ENCODE measurements at regions not wholly inside any gene's neighbourhood (a gene's known extent, or its start where the extent isn't known, plus 50 kb on each side); places are given as distances from the start of the nearest gene placed in this dataset.

DNA sequence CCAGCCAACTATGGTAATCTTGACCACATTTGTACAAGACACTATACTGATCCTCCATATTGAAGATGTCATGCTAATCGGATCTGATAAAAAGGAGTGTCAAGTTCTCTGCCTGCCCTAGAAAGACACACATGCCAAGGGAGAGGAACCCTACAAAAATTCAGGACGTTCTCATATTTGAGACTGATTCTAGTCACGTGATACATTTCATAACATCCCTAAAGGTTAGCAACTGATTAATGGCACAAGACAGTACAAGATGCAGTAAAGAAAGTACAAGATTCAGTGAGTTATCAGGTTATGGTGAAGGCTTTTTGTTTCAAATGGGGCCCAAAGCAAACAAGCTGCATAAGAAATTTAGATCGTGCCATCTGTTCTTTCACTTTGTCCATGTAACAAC is 190.7 kb upstream of the MOCS1 start:
- no peak overlapping the region for H3K4me3 ChIP-seq (replicated peaks in 1 of 3; ENCODE audit: insufficient read depth in 1 of 3, low read depth in 2 of 3, low read length in 3 of 3)
- ChIA-PET CTCF (ENCODE audit: low intra/inter-chr PET ratio, low total read pairs) (no interaction called here), POLR2A (no interaction called here)
- in situ Hi-C loops (cut with HindIII; ENCODE audit: extremely low pct_ligation_motif_present, low pct_unique_long_range_greater_than_20kb) (no loop called here), intact Hi-C loops (cut with micrococcal nuclease; ENCODE audit: unreplicated experiment) (no loop called here)
- DNase-seq (ENCODE audit: low spot score) (no peak), FAIRE-seq (no peak), ATAC-seq (no peak)
- H3K9ac ChIP-seq (ENCODE audit: insufficient read depth, low read depth, low read length): no peak overlapping the region
- 11% methylated on average over 4 of the region's 4 CpGs for WGBS (ENCODE audit: low lambda C conversion rate)
- TF ChIP-seq RAD51 (IDR thresholded peaks at IDR 0.05; ENCODE audit: borderline replicate concordance): peak; percentile 94
- TF ChIP-seq, protein P1, sequence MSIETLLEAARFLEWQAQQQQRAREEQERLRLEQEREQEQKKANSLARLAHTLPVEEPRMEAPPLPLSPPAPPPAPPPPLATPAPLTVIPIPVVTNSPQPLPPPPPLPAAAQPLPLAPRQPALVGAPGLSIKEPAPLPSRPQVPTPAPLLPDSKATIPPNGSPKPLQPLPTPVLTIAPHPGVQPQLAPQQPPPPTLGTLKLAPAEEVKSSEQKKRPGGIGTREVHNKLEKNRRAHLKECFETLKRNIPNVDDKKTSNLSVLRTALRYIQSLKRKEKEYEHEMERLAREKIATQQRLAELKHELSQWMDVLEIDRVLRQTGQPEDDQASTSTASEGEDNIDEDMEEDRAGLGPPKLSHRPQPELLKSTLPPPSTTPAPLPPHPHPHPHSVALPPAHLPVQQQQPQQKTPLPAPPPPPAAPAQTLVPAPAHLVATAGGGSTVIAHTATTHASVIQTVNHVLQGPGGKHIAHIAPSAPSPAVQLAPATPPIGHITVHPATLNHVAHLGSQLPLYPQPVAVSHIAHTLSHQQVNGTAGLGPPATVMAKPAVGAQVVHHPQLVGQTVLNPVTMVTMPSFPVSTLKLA (IDR thresholded peaks at IDR 0.05): no peak
- TF ChIP-seq, protein P2, sequence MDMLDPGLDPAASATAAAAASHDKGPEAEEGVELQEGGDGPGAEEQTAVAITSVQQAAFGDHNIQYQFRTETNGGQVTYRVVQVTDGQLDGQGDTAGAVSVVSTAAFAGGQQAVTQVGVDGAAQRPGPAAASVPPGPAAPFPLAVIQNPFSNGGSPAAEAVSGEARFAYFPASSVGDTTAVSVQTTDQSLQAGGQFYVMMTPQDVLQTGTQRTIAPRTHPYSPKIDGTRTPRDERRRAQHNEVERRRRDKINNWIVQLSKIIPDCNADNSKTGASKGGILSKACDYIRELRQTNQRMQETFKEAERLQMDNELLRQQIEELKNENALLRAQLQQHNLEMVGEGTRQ (IDR thresholded peaks at IDR 0.05; ENCODE audit: low read depth, low read length): peak; percentile 73
- TF ChIP-seq, protein P2 (CRISPR knock-in tag; IDR thresholded peaks at IDR 0.05; ENCODE audit: borderline replicate concordance): no peak
- no peak overlapping the region for H3K27ac ChIP-seq (ENCODE audit: extremely low read length, insufficient read depth, low read length)
- H3K36me3 ChIP-seq (replicated peaks in 1 of 2; ENCODE audit: control insufficient read depth in 1 of 2, insufficient read depth in 2 of 2, low read length in 2 of 2): no peaks in the 10 kb centered on the region
- H4K20me1 ChIP-seq (ENCODE audit: insufficient read depth, low read length): no peaks in the 10 kb centered on the region
- no peaks in the 10 kb centered on the region for H3K4me1 ChIP-seq (ENCODE audit: insufficient read depth, low read length)
- H3K4me2 ChIP-seq (ENCODE audit: low read depth, low read length): no peak overlapping the region
- peaks cover 90% of the 10 kb centered on the region for H3K9me3 ChIP-seq (ENCODE audit: low read length)
- H3K27me3 ChIP-seq (ENCODE audit: control insufficient read depth in 1 of 2, insufficient read depth in 2 of 2, low read length in 2 of 2): no peaks in the 10 kb centered on the region
- BruUV-seq (replicated peaks): no TSS peak
- H2AFZ ChIP-seq (ENCODE audit: low read length): no peak overlapping the region
- H3K79me2 ChIP-seq (ENCODE audit: insufficient read depth, low read length): no peaks in the 10 kb centered on the region

DNA sequence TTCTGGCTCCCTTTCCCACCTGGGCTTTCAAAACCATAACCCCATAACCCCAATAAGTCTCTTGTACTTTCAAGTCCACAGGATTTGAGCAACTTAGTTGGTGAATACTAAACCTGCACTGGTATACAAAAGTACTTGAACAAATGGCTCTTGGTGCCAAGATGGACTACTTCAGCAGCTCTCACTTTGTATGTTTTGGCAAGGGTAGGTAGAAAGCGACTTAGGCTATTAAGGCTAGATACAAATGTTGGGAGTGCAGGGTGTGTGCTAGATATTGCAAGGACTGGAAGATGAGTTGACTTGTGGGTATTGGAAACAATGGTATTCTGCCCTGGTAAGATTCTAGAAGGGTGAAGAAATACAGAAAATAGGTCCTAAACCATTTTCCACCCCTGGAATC is 182.6 kb upstream of the MOCS1 start:
- DNase-seq (ENCODE audit: low spot score) (no peak), FAIRE-seq (no peak), ATAC-seq (no peak)
- no peaks in the 10 kb centered on the region for H3K79me2 ChIP-seq (ENCODE audit: insufficient read depth, low read length)
- intact Hi-C loops (cut with micrococcal nuclease; ENCODE audit: unreplicated experiment) (no loop called here), in situ Hi-C loops (cut with HindIII; ENCODE audit: extremely low pct_ligation_motif_present, low pct_unique_long_range_greater_than_20kb) (no loop called here)
- TF ChIP-seq, protein P3, sequence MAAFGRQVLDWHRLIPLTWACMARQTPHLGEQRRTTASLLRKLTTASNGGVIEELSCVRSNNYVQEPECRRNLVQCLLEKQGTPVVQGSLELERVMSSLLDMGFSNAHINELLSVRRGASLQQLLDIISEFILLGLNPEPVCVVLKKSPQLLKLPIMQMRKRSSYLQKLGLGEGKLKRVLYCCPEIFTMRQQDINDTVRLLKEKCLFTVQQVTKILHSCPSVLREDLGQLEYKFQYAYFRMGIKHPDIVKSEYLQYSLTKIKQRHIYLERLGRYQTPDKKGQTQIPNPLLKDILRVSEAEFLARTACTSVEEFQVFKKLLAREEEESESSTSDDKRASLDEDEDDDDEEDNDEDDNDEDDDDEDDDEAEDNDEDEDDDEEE (CRISPR knock-in tag; IDR thresholded peaks at IDR 0.05): no peak
- TF ChIP-seq, protein P4, sequence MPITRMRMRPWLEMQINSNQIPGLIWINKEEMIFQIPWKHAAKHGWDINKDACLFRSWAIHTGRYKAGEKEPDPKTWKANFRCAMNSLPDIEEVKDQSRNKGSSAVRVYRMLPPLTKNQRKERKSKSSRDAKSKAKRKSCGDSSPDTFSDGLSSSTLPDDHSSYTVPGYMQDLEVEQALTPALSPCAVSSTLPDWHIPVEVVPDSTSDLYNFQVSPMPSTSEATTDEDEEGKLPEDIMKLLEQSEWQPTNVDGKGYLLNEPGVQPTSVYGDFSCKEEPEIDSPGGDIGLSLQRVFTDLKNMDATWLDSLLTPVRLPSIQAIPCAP (CRISPR knock-in tag; IDR thresholded peaks at IDR 0.05; ENCODE audit: low read depth): no peak
- no peak for TF ChIP-seq ZNF224 (CRISPR knock-in tag; IDR thresholded peaks at IDR 0.05)
- TF ChIP-seq ZNF747 (CRISPR knock-in tag; IDR thresholded peaks at IDR 0.05; ENCODE audit: borderline replicate concordance): no peak
- no peak for TF ChIP-seq TCF7 (IDR thresholded peaks at IDR 0.05; ENCODE audit: low read depth)
- no peak for TF ChIP-seq ZC3H4 (CRISPR knock-in tag; IDR thresholded peaks at IDR 0.05; ENCODE audit: borderline replicate concordance)
- TF ChIP-seq GATA4 (IDR thresholded peaks at IDR 0.05; ENCODE audit: borderline replicate concordance, low read depth): no peak
- no peak for TF ChIP-seq GPN1 (CRISPR knock-in tag; IDR thresholded peaks at IDR 0.05; ENCODE audit: borderline replicate concordance)
- 0% methylated on average over 1 of the region's 1 CpG for WGBS (ENCODE audit: low lambda C conversion rate)
- no peaks in the 10 kb centered on the region for H3K36me3 ChIP-seq (replicated peaks in 1 of 2; ENCODE audit: control insufficient read depth in 1 of 2, insufficient read depth in 2 of 2, low read length in 2 of 2)
- peaks cover 93% of the 10 kb centered on the region for H3K9me3 ChIP-seq (ENCODE audit: low read length)
- no peak overlapping the region for H3K4me3 ChIP-seq (replicated peaks in 1 of 3; ENCODE audit: insufficient read depth in 1 of 3, low read depth in 2 of 3, low read length in 3 of 3)
- H3K9ac ChIP-seq (ENCODE audit: insufficient read depth, low read depth, low read length): no peak overlapping the region
- ChIA-PET CTCF (ENCODE audit: low intra/inter-chr PET ratio, low total read pairs) (no interaction called here), POLR2A (no interaction called here)
- no TSS peak for BruUV-seq (replicated peaks)
- H3K27me3 ChIP-seq (ENCODE audit: control insufficient read depth in 1 of 2, insufficient read depth in 2 of 2, low read length in 2 of 2): no peaks in the 10 kb centered on the region
- no peaks in the 10 kb centered on the region for H4K20me1 ChIP-seq (ENCODE audit: insufficient read depth, low read length)
- no peak overlapping the region for H2AFZ ChIP-seq (ENCODE audit: low read length)
- no peaks in the 10 kb centered on the region for H3K4me1 ChIP-seq (ENCODE audit: insufficient read depth, low read length)
- no peak overlapping the region for H3K4me2 ChIP-seq (ENCODE audit: low read depth, low read length)
- no peak overlapping the region for H3K27ac ChIP-seq (ENCODE audit: extremely low read length, insufficient read depth, low read length)
